Ascending aorta (tissue), 2 donors: ENCODE measurements at regions not wholly inside any gene's neighbourhood (a gene's known extent, or its start where the extent isn't known, plus 50 kb on each side); places are given as distances from the start of the nearest gene placed in this dataset.

ENCODE experiments used
- DNase-seq, 2 donors: peaks; one replicate each; pipeline ENCODE4 v3.0.0-alpha.2; 2019; ENCODE audit warnings: low spot score in 2 of 2
- H3K27ac ChIP-seq, 2 donors: fragments of 200-600 bp; sonication (generic); one replicate each; pipeline ENCODE4 v1.5.1; 2016 to 2017; ENCODE audit warnings: mild to moderate bottlenecking in 1 of 2
- H3K27me3 ChIP-seq: fragments of 200-600 bp; sonication (generic); one replicate; pipeline ENCODE4 v1.5.1; 2017
- H3K36me3 ChIP-seq, 2 donors: fragments of 200-600 bp; sonication (generic); one replicate each; pipeline ENCODE4 v1.5.1; 2016
- H3K4me1 ChIP-seq, 2 donors: fragments of 200-600 bp; sonication (generic); one replicate each; pipeline ENCODE4 v1.5.1; 2016 to 2017; ENCODE audit warnings: mild to moderate bottlenecking in 1 of 2
- H3K4me3 ChIP-seq, 2 donors: fragments of 200-600 bp; sonication (generic); one replicate each; pipeline ENCODE4 v1.5.1; 2016 to 2017; ENCODE audit warnings: mild to moderate bottlenecking in 1 of 2
- H3K9me3 ChIP-seq, 2 donors: fragments of 200-600 bp; sonication (generic); one replicate each; pipeline ENCODE4 v1.5.1; 2016
- intact Hi-C: fragments of 100-400 bp; cut with DNase I; formaldehyde crosslinking; loops from one replicate; pipeline ENCODE4 v1.15.1; 2023
- TF ChIP-seq, protein P1 (sequence below), 3 experiments: fragments of 200-600 bp in 2 of 3; fragments of 450-650 bp in 1 of 3; sonication (generic) in 2 of 3; IDR thresholded peaks; one replicate each; pipeline ENCODE4 v1.5.1; 2016 to 2019; ENCODE audit warnings: antibody characterized with exemption in 3 of 3, mild to moderate bottlenecking in 1 of 3, moderate library complexity in 1 of 3

DNA sequence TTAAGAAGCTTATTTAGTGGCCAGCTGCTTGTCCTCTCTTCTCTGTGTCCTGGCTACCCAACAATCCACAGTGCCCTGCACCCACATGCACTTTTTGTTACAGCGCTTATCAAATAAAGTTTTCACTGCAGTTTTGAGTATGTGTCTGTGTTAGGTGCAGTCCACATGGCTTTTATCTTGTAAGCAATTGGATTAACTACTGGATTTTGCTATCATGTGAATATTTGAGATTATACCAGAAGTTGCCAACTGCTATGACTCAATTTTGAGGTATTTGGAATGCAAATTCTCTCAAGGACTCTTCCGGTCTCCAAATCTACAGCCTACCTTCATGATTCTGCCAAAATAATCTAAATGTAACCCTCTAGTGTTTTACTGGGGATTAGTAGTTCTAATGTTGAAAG, 690.2 kb downstream of the NR2F1-AS1 start:
- Histone ChIP-seq H3K36me3 (no peaks in the 10 kb centered on the region), H3K27ac (no peak overlapping the region), H3K9me3 (no peaks in the 10 kb centered on the region), H3K27me3 (no peaks in the 10 kb centered on the region), H3K4me1 (no peaks in the 10 kb centered on the region), H3K4me3 (no peak overlapping the region)
- intact Hi-C loops: no loop called here
- no peak for DNase-seq
- TF ChIP-seq, protein P1, sequence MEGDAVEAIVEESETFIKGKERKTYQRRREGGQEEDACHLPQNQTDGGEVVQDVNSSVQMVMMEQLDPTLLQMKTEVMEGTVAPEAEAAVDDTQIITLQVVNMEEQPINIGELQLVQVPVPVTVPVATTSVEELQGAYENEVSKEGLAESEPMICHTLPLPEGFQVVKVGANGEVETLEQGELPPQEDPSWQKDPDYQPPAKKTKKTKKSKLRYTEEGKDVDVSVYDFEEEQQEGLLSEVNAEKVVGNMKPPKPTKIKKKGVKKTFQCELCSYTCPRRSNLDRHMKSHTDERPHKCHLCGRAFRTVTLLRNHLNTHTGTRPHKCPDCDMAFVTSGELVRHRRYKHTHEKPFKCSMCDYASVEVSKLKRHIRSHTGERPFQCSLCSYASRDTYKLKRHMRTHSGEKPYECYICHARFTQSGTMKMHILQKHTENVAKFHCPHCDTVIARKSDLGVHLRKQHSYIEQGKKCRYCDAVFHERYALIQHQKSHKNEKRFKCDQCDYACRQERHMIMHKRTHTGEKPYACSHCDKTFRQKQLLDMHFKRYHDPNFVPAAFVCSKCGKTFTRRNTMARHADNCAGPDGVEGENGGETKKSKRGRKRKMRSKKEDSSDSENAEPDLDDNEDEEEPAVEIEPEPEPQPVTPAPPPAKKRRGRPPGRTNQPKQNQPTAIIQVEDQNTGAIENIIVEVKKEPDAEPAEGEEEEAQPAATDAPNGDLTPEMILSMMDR (IDR thresholded peaks at IDR 0.05): no peak

DNA sequence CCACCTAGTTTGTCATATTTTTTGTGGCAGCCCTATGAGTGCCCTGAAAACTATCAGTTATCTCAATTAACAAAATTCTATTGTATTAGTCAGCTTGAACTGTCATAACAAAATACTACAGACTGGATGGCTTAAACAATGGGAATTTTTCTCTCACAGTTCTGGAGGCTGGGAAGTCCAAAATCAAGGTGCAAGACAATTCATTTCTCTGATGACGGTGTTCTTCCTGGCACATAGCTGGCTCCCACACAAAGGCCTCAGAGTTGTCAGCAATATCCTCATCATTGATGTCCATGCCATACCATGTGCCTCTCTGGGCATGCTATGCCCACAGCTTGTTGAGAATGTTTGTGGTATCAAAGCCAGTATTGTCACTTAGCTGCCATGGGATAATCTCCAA, 691.9 kb downstream of the NR2F1-AS1 start:
- no peaks in the 10 kb centered on the region for H3K9me3 ChIP-seq
- TF ChIP-seq, protein P1 (IDR thresholded peaks at IDR 0.05): no peak
- intact Hi-C loops: no loop called here

DNA sequence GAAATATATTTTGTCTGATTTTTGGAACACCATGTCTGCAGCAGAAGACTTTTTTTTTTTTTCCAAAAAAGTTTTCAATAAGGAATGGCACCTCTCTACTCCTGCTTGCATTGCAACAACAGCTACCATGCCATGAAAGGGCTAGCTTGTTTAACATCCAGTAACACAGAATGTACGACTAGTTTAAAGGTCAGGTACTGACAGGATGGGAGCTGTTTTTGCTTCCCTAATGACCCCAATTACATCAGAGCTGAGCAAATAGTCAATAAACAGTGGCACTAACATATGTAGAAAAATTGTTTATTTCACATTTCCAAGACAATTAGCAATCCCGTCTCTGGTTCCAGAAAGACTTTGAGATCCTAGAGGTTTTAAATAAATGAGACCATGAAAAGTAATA, 693.8 kb downstream of the NR2F1-AS1 start:
- no peak overlapping the region for H3K4me3 ChIP-seq
- H3K4me1 ChIP-seq: no peaks in the 10 kb centered on the region
- intact Hi-C loops: no loop called here
- H3K27me3 ChIP-seq: no peaks in the 10 kb centered on the region
- DNase-seq: no peak
- H3K9me3 ChIP-seq: no peaks in the 10 kb centered on the region
- H3K27ac ChIP-seq: no peak overlapping the region
- H3K36me3 ChIP-seq: no peaks in the 10 kb centered on the region
- TF ChIP-seq, protein P1 (IDR thresholded peaks at IDR 0.05): no peak

More for the DNA sequence above, 691.9 kb downstream of the NR2F1-AS1 start:
- DNase-seq: no peak
- Histone ChIP-seq H3K36me3 (no peaks in the 10 kb centered on the region), H3K27ac (no peak overlapping the region), H3K4me1 (no peaks in the 10 kb centered on the region), H3K27me3 (no peaks in the 10 kb centered on the region), H3K4me3 (no peak overlapping the region)

DNA sequence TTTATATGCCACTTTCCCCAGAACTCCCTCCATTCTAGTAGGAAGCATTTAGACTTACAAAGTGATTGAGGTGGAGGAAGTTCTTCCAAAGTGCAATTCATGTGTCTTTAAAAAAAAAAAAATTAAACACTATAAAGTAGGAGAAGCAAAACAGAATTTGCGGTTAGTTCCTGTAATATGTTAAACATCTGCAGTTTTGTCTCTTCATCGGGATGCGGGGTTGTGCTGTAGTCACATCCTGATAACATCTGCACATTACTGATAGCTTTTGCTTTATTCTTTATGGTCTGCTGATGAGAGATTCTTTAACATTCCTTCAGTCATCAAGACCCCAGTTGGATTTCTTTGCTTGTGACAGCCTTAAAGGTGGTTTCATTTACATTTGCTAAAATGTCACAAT, 694.3 kb downstream of the NR2F1-AS1 start:
- no peak for DNase-seq
- no peak overlapping the region for H3K27ac ChIP-seq
- TF ChIP-seq, protein P1 (IDR thresholded peaks at IDR 0.05): no peak

DNA sequence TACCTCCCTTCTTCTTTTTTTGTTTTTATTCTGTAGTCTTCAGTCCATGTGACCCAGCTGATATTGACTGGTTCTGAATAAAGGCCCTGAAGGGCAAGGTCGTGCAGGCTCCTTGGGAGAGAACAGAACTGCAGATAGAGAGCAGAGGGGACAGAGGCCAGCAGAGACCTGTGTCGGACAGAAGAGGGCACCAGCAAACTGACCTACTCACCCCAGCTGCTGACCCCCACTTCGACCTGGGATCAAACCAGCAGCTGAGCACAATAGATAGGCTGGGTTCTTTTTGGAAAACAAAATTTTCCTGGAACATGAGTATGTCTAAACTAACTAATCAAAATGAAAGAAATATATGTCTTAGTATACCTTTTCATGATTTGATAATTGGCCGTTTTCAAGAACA, 695.1 kb downstream of the NR2F1-AS1 start:
- Histone ChIP-seq H3K4me1 (no peaks in the 10 kb centered on the region), H3K27me3 (no peaks in the 10 kb centered on the region), H3K27ac (no peak overlapping the region), H3K9me3 (no peaks in the 10 kb centered on the region), H3K36me3 (no peaks in the 10 kb centered on the region), H3K4me3 (no peak overlapping the region)
- DNase-seq: no peak
- TF ChIP-seq, protein P1 (IDR thresholded peaks at IDR 0.05): no peak
- intact Hi-C loops: no loop called here

More for the DNA sequence above, 694.3 kb downstream of the NR2F1-AS1 start:
- Histone ChIP-seq H3K9me3 (no peaks in the 10 kb centered on the region), H3K36me3 (no peaks in the 10 kb centered on the region), H3K4me3 (no peak overlapping the region), H3K27me3 (no peaks in the 10 kb centered on the region), H3K4me1 (no peaks in the 10 kb centered on the region)
- intact Hi-C loops: no loop called here

DNA sequence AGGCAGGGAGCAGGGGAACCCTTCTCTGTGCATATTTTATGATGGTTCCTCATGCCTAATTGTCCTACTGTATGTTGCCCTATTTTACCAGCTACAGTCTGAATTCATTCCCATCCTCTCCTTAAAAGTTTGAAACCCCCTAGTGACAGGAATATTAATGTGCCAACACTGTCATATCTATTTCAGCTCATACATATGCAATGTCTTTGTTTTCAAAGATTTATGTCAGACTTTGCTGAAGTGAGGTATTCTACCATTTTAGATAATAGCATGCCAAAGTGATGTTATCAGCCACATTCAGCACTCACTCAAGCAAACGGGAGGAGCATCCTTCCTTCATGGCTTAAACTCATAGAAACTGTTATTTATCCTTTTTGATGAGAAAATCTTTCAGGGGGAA, 696.5 kb downstream of the NR2F1-AS1 start:
- Histone ChIP-seq H3K27ac (no peak overlapping the region), H3K4me3 (no peak overlapping the region), H3K4me1 (no peaks in the 10 kb centered on the region), H3K36me3 (no peaks in the 10 kb centered on the region), H3K9me3 (no peaks in the 10 kb centered on the region), H3K27me3 (no peaks in the 10 kb centered on the region)
- DNase-seq: no peak
- intact Hi-C loops: no loop called here
- TF ChIP-seq, protein P1 (IDR thresholded peaks at IDR 0.05): no peak
